Endothelial cell of umbilical vein (primary cell): ENCODE measurements at regions not wholly inside any gene's neighbourhood (a gene's known extent, or its start where the extent isn't known, plus 50 kb on each side); places are given as distances from the start of the nearest gene placed in this dataset.

Source experiments
- EZH2 ChIP-seq: IDR thresholded peaks from 2 replicates; pipeline ENCODE4 v1.6.1; 2012; ENCODE audit warnings: borderline replicate concordance, low read depth, mild to moderate bottlenecking, moderate library complexity, low read length, inconsistent platforms; ENCODE audit not compliant: severe bottlenecking
- TF ChIP-seq, protein P1 (sequence below), 2 donors: IDR thresholded peaks; 1 replicate in 1 of 2; 2 replicates in 1 of 2; pipeline ENCODE4 v1.5.1; 2011; ENCODE audit warnings: low read length in 2 of 2, mild to moderate bottlenecking in 2 of 2, moderate library complexity in 2 of 2, control low read depth in 1 of 2, inconsistent platforms in 1 of 2, low read depth in 1 of 2; ENCODE audit not compliant: insufficient read depth in 1 of 2; ENCODE audit errors: extremely low read depth in 1 of 2

DNA sequence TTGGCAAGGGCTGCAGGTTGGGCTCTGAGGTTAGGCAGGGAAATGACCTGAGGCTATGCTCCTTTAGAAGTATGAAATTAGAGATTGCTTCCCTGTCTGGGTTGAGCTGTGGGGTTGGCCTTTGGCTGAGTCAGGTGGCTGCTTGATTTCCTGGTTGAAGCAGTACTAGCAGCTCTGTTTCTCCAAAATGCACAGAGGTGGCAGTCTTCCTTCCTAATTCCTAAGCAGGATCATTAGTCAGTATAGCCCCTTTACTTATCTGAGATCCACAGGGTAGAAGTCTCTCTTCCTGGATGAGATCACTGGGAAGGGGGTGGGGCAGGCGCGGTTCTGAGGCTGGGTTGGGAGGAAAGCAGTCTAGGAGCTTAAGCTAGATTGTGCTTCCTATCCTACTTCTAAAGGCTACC, 1917.5 kb downstream of the LRRC4C start:
- TF ChIP-seq EZH2: no peak
- TF ChIP-seq, protein P1, sequence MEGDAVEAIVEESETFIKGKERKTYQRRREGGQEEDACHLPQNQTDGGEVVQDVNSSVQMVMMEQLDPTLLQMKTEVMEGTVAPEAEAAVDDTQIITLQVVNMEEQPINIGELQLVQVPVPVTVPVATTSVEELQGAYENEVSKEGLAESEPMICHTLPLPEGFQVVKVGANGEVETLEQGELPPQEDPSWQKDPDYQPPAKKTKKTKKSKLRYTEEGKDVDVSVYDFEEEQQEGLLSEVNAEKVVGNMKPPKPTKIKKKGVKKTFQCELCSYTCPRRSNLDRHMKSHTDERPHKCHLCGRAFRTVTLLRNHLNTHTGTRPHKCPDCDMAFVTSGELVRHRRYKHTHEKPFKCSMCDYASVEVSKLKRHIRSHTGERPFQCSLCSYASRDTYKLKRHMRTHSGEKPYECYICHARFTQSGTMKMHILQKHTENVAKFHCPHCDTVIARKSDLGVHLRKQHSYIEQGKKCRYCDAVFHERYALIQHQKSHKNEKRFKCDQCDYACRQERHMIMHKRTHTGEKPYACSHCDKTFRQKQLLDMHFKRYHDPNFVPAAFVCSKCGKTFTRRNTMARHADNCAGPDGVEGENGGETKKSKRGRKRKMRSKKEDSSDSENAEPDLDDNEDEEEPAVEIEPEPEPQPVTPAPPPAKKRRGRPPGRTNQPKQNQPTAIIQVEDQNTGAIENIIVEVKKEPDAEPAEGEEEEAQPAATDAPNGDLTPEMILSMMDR (IDR thresholded peaks at IDR 0.05; ENCODE audit: extremely low read depth in 1 of 2, insufficient read depth in 1 of 2, low read depth in 1 of 2, low read length in 2 of 2): no peak
